Osteoblast (primary cell): ENCODE measurements at regions not wholly inside any gene's neighbourhood (a gene's known extent, or its start where the extent isn't known, plus 50 kb on each side); places are given as distances from the start of the nearest gene placed in this dataset.

ENCODE experiments used
- DNase-seq: peaks from one replicate; pipeline ENCODE4 v3.0.0; 2011; ENCODE audit warnings: low spot score, mixed read lengths; ENCODE audit not compliant: insufficient read length; ENCODE audit errors: missing footprints
- H2AFZ ChIP-seq: 2 replicates; pipeline ENCODE4 v1.6.0; 2011; ENCODE audit warnings: mild to moderate bottlenecking, low read length
- H3K27ac ChIP-seq: 2 replicates; pipeline ENCODE4 v1.5.1; 2011; ENCODE audit warnings: mild to moderate bottlenecking, low read depth, low read length, moderate library complexity
- H3K27me3 ChIP-seq: 2 replicates; pipeline ENCODE4 v1.6.0; 2012; ENCODE audit warnings: mild to moderate bottlenecking, control low read depth, inconsistent platforms, low read length, moderate library complexity; ENCODE audit not compliant: insufficient read depth
- H3K36me3 ChIP-seq: 2 replicates; pipeline ENCODE4 v1.5.1; 2011; ENCODE audit warnings: mild to moderate bottlenecking, low read length, control low read depth, moderate library complexity; ENCODE audit not compliant: insufficient read depth
- H3K4me1 ChIP-seq: 2 replicates; pipeline ENCODE4 v1.5.1; 2011; ENCODE audit warnings: mild to moderate bottlenecking, low read length, control low read depth, moderate library complexity; ENCODE audit not compliant: insufficient read depth
- H3K4me2 ChIP-seq: 2 replicates; pipeline ENCODE4 v1.6.0; 2011; ENCODE audit warnings: mild to moderate bottlenecking, low read length; ENCODE audit not compliant: insufficient read depth
- H3K4me3 ChIP-seq: fragments of 200-600 bp; sonication (generic); 3 replicates; pipeline ENCODE4 v1.5.1; 2012; ENCODE audit warnings: mild to moderate bottlenecking, low read length, inconsistent platforms; ENCODE audit not compliant: insufficient read depth
- H3K79me2 ChIP-seq: 2 replicates; pipeline ENCODE4 v1.6.0; 2012; ENCODE audit warnings: mild to moderate bottlenecking, low read length, control low read depth, inconsistent platforms; ENCODE audit not compliant: insufficient read depth
- H3K9me3 ChIP-seq: 2 replicates; pipeline ENCODE4 v1.5.1; 2011; ENCODE audit warnings: low read depth, low read length, control low read depth
- H4K20me1 ChIP-seq: 2 replicates; pipeline ENCODE4 v1.6.0; 2012; ENCODE audit warnings: mild to moderate bottlenecking, low read length, control low read depth; ENCODE audit not compliant: insufficient read depth
- CTCF ChIP-seq: IDR thresholded peaks from 2 replicates; pipeline ENCODE4 v1.5.1; 2011; ENCODE audit warnings: mild to moderate bottlenecking, low read depth, low read length, moderate library complexity; ENCODE audit errors: extremely low read depth

GRCh38 chr3:72572489-72573007 is 275.7 kb downstream of the SHQ1 start:
- no peak overlapping the region for H3K4me3 ChIP-seq
- DNase-seq: no peak
- no peak overlapping the region for H3K4me2 ChIP-seq
- H4K20me1 ChIP-seq: no peaks in the 10 kb centered on the region
- no peak overlapping the region for H2AFZ ChIP-seq
- H3K36me3 ChIP-seq: no peaks in the 10 kb centered on the region
- H3K79me2 ChIP-seq: no peaks in the 10 kb centered on the region
- H3K4me1 ChIP-seq: no peaks in the 10 kb centered on the region
- H3K9me3 ChIP-seq: no peaks in the 10 kb centered on the region
- no peak for TF ChIP-seq CTCF
- no peak overlapping the region for H3K27ac ChIP-seq
- H3K27me3 ChIP-seq: peaks cover 7% of the 10 kb centered on the region

- Histone ChIP-seq H4K20me1 (no peaks in the 10 kb centered on the region), H3K36me3 (no peaks in the 10 kb centered on the region), H2AFZ (peak overlapping the region; percentile 2), H3K27ac (no peak overlapping the region), H3K4me2 (no peak overlapping the region), H3K79me2 (no peaks in the 10 kb centered on the region), H3K27me3 (peaks cover 7% of the 10 kb centered on the region), H3K4me3 (no peak overlapping the region), H3K4me1 (no peaks in the 10 kb centered on the region), H3K9me3 (no peaks in the 10 kb centered on the region)
- DNase-seq: no peak
- TF ChIP-seq CTCF: no peak
These were observed 276.6 kb downstream of the SHQ1 start for GRCh38 chr3:72571638-72572114.

GRCh38 chr3:72571052-72571451 is 277.2 kb downstream of the SHQ1 start:
- Histone ChIP-seq H3K36me3 (no peaks in the 10 kb centered on the region), H3K4me1 (no peaks in the 10 kb centered on the region), H3K4me3 (no peak overlapping the region), H4K20me1 (no peaks in the 10 kb centered on the region), H3K27me3 (peaks cover 7% of the 10 kb centered on the region), H3K4me2 (no peak overlapping the region), H3K9me3 (no peaks in the 10 kb centered on the region), H2AFZ (no peak overlapping the region), H3K79me2 (no peaks in the 10 kb centered on the region), H3K27ac (no peak overlapping the region)
- TF ChIP-seq CTCF: no peak
- no peak for DNase-seq

GRCh38 chr3:72569754-72570440 is 278.3 kb downstream of the SHQ1 start:
- no peaks in the 10 kb centered on the region for H4K20me1 ChIP-seq
- no peak overlapping the region for H3K4me3 ChIP-seq
- no peak overlapping the region for H3K27ac ChIP-seq
- no peaks in the 10 kb centered on the region for H3K36me3 ChIP-seq
- no peaks in the 10 kb centered on the region for H3K9me3 ChIP-seq
- TF ChIP-seq CTCF: no peak
- H3K79me2 ChIP-seq: no peaks in the 10 kb centered on the region
- H3K4me2 ChIP-seq: no peak overlapping the region
- no peaks in the 10 kb centered on the region for H3K4me1 ChIP-seq
- peaks cover 7% of the 10 kb centered on the region for H3K27me3 ChIP-seq
- no peak overlapping the region for H2AFZ ChIP-seq
- no peak for DNase-seq
